Neuronal stem cell (in vitro differentiated cells): ENCODE measurements at regions not wholly inside any gene's neighbourhood (a gene's known extent, or its start where the extent isn't known, plus 50 kb on each side); places are given as distances from the start of the nearest gene placed in this dataset.

Experiments used
- DNase-seq: peaks from one replicate; pipeline ENCODE4 v3.0.0-alpha.2; 2013; ENCODE audit warnings: low spot score
- H2AFZ ChIP-seq: one replicate; pipeline ENCODE4 v1.6.1; 2013; ENCODE audit warnings: mild to moderate bottlenecking, low read length, inconsistent platforms
- H2AK5ac ChIP-seq: 2 replicates; pipeline ENCODE4 v1.6.1; 2013; ENCODE audit warnings: low read depth, mild to moderate bottlenecking, inconsistent platforms, low read length, moderate library complexity, mixed read lengths
- H2BK120ac ChIP-seq: 2 replicates; pipeline ENCODE4 v1.6.1; 2013; ENCODE audit warnings: low read depth, mild to moderate bottlenecking, inconsistent platforms, low read length, moderate library complexity, mixed read lengths
- H2BK12ac ChIP-seq: one replicate; pipeline ENCODE4 v1.6.1; 2013; ENCODE audit warnings: low read length, inconsistent platforms
- H2BK15ac ChIP-seq: 2 replicates; pipeline ENCODE4 v1.6.1; 2013; ENCODE audit warnings: mild to moderate bottlenecking, low read length, inconsistent platforms, mixed read lengths
- H2BK5ac ChIP-seq: one replicate; pipeline ENCODE4 v1.6.1; 2013; ENCODE audit warnings: inconsistent platforms, mild to moderate bottlenecking, low read length, moderate library complexity
- H3K14ac ChIP-seq: one replicate; pipeline ENCODE4 v1.6.1; 2013; ENCODE audit warnings: low read length, inconsistent platforms
- H3K18ac ChIP-seq: 2 replicates; pipeline ENCODE4 v1.6.1; 2013; ENCODE audit warnings: low read length, inconsistent platforms
- H3K23ac ChIP-seq: 2 replicates; pipeline ENCODE4 v1.6.1; 2013; ENCODE audit warnings: low read depth, mild to moderate bottlenecking, mixed read lengths, low read length, inconsistent platforms; ENCODE audit not compliant: poor library complexity
- H3K27ac ChIP-seq: replicated peaks from 3 replicates; pipeline ENCODE4 v1.5.1; 2013; ENCODE audit warnings: low read length, inconsistent platforms
- H3K27me3 ChIP-seq, 3 experiments: 2 replicates each; pipeline ENCODE4 v1.6.1; 2013; ENCODE audit warnings: low read length in 3 of 3, mild to moderate bottlenecking in 2 of 3, inconsistent platforms in 1 of 3, low read depth in 1 of 3, mixed read lengths in 1 of 3, moderate library complexity in 1 of 3; ENCODE audit not compliant: control insufficient read depth in 3 of 3, insufficient read depth in 3 of 3
- H3K36me3 ChIP-seq, 2 donors: replicated peaks in 1 of 2; 2 replicates each; pipeline ENCODE4 v1.6.1; 2013; ENCODE audit warnings: low read length in 2 of 2; ENCODE audit not compliant: control insufficient read depth in 2 of 2, insufficient read depth in 2 of 2
- H3K4ac ChIP-seq: 2 replicates; pipeline ENCODE4 v1.6.1; 2013; ENCODE audit warnings: inconsistent platforms, mild to moderate bottlenecking, low read length, moderate library complexity
- H3K4me1 ChIP-seq, 2 donors: 1 replicate in 1 of 2; 2 replicates in 1 of 2; pipeline ENCODE4 v1.6.1; 2013; ENCODE audit warnings: low read length in 2 of 2, low read depth in 1 of 2; ENCODE audit not compliant: control insufficient read depth in 2 of 2, insufficient read depth in 1 of 2
- H3K4me2 ChIP-seq: one replicate; pipeline ENCODE4 v1.6.1; 2013; ENCODE audit warnings: mild to moderate bottlenecking, low read length, inconsistent platforms; ENCODE audit not compliant: insufficient read depth, poor library complexity, severe bottlenecking
- H3K4me3 ChIP-seq, 2 donors: 2 replicates each; pipeline ENCODE4 v1.5.1; 2013; ENCODE audit warnings: low read length in 2 of 2, mild to moderate bottlenecking in 2 of 2, inconsistent platforms in 1 of 2, moderate library complexity in 1 of 2
- H3K79me1 ChIP-seq: one replicate; pipeline ENCODE4 v1.6.1; 2013; ENCODE audit warnings: low read depth, mild to moderate bottlenecking, inconsistent platforms, low read length, moderate library complexity
- H3K9ac ChIP-seq: one replicate; pipeline ENCODE4 v1.6.1; 2013; ENCODE audit warnings: mild to moderate bottlenecking, low read depth, low read length, inconsistent platforms; ENCODE audit not compliant: poor library complexity
- H3K9me3 ChIP-seq, 2 donors: replicated peaks in 1 of 2; 2 replicates each; pipeline versions ENCODE3 to v1.6.1; 2013; ENCODE audit warnings: low read length in 2 of 2, mild to moderate bottlenecking in 2 of 2, inconsistent platforms in 1 of 2, low read depth in 1 of 2, mixed read lengths in 1 of 2, moderate library complexity in 1 of 2; ENCODE audit not compliant: control insufficient read depth in 2 of 2, insufficient read depth in 1 of 2
- H4K8ac ChIP-seq: one replicate; pipeline ENCODE4 v1.6.1; 2013; ENCODE audit warnings: low read depth, mild to moderate bottlenecking, inconsistent platforms, low read length, moderate library complexity
- H4K91ac ChIP-seq: one replicate; pipeline ENCODE4 v1.6.1; 2013; ENCODE audit warnings: low read length, low read depth, mild to moderate bottlenecking, inconsistent platforms; ENCODE audit not compliant: poor library complexity
- WGBS, 2 donors: extraction: QIAGEN DNeasy Blood & Tissue Kit; methylation state at CpG; one replicate each; pipeline ENCODE4 v1.1.7; 2013; ENCODE audit warnings: missing lambda C conversion rate in 2 of 2, mixed read lengths in 1 of 2; ENCODE audit not compliant: insufficient read length in 2 of 2, insufficient replicate concordance in 1 of 2; ENCODE audit errors: extremely low coverage in 2 of 2; 5-methylcytosine and 5-hydroxymethylcytosine counted together

- H3K14ac ChIP-seq = no peak overlapping the region
- no peak overlapping the region for H3K9ac ChIP-seq
- H3K18ac ChIP-seq = peak overlapping the region; percentile 80
- H3K27ac ChIP-seq = no peak overlapping the region
- no CpG with 5 or more reads among the region's 1 CpG for WGBS, 2 donors
- H3K23ac ChIP-seq = no peak overlapping the region
- H3K9me3 ChIP-seq = peaks cover 0 to 2% of the 10 kb centered on the region in 2 donors
- no peak overlapping the region for H2BK12ac ChIP-seq
- no peaks in the 10 kb centered on the region for H3K36me3 ChIP-seq
- DNase-seq = no peak
- H3K4me2 ChIP-seq = no peak overlapping the region
- no peak overlapping the region for H2BK120ac ChIP-seq
- H3K4me1 ChIP-seq = no peaks in the 10 kb centered on the region
- H2AK5ac ChIP-seq = peak overlapping the region; percentile 83
- no peak overlapping the region for H2BK15ac ChIP-seq
- H3K27me3 ChIP-seq = no peaks in the 10 kb centered on the region
- no peak overlapping the region for H2BK5ac ChIP-seq
- H3K4ac ChIP-seq = no peak overlapping the region
- H3K4me3 ChIP-seq = no peak overlapping the region
- no peak overlapping the region for H2AFZ ChIP-seq
- H4K91ac ChIP-seq = no peak overlapping the region
- H4K8ac ChIP-seq = no peak overlapping the region
- no peaks in the 10 kb centered on the region for H3K79me1 ChIP-seq
These were observed 218.4 kb downstream of the ADAMTS15 start for GRCh38 chr11:130666781-130667251.

DNA sequence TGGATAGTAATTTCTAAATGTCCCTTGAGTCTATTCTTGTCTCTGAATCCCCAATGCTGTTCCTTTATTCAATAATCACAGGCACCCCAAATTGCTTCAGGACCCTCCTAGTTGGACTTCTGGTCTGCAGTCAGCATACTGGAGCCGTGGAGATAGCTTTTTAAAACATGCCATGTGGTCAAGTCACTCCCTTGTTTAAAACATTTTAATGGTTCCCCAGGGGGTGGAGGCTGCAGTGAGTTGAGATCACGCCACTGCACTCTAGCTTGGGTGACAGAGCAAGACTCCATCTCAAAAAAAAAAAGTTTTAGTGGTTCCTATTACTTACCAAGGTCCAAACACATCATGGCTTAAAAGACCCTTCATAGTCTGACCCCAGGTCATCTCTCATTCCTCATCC is 220.3 kb downstream of the ADAMTS15 start:
- no peak for DNase-seq
- H2BK120ac ChIP-seq = no peak overlapping the region

DNA sequence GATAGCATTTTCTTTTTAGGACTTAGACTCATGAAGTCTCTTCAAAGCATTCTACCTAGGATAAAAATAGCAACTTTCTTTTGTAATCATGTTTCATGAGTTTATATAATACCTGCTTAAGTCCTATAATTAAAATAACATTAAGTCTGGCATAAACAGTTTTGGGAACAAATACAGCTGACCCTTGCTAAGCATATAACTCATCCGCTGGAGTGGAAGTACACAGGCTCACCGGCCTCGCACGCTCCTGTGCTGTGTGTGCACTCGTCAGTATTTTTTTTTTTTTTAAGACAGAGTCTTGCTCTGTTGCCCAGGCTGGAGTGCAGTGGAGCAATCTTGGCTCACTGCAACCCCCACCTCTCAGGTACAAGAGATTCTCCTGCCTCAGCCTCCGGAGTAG is 221.8 kb downstream of the ADAMTS15 start:
- Histone ChIP-seq H4K8ac (no peak overlapping the region), H2BK120ac (no peak overlapping the region), H2AFZ (no peak overlapping the region), H3K4me2 (no peak overlapping the region), H3K27ac (no peak overlapping the region), H3K4me3 (no peak overlapping the region), H3K79me1 (no peaks in the 10 kb centered on the region), H3K18ac (no peak overlapping the region), H3K23ac (no peak overlapping the region), H2AK5ac (no peak overlapping the region), H3K4ac (no peak overlapping the region), H3K9me3 (no peaks in the 10 kb centered on the region), H2BK5ac (no peak overlapping the region), H2BK12ac (no peak overlapping the region), H2BK15ac (no peak overlapping the region), H3K14ac (no peak overlapping the region), H3K27me3 (no peaks in the 10 kb centered on the region), H3K9ac (no peak overlapping the region), H4K91ac (no peak overlapping the region), H3K36me3 (no peaks in the 10 kb centered on the region), H3K4me1 (peaks cover 9% of the 10 kb centered on the region in 2 donors)
- no CpG with 5 or more reads among the region's 6 CpGs for WGBS, 2 donors
- no peak for DNase-seq

More for the DNA sequence above, 220.3 kb downstream of the ADAMTS15 start:
- Histone ChIP-seq H3K9ac (no peak overlapping the region), H3K23ac (no peak overlapping the region), H3K36me3 (no peaks in the 10 kb centered on the region), H4K91ac (no peak overlapping the region), H2BK5ac (no peak overlapping the region), H3K18ac (no peak overlapping the region), H3K4me1 (peaks cover 7 to 8% of the 10 kb centered on the region in 2 donors), H2AK5ac (no peak overlapping the region), H3K9me3 (no peaks in the 10 kb centered on the region), H4K8ac (no peak overlapping the region), H3K27ac (no peak overlapping the region), H3K27me3 (no peaks in the 10 kb centered on the region), H3K79me1 (no peaks in the 10 kb centered on the region), H3K14ac (no peak overlapping the region), H2BK15ac (no peak overlapping the region), H2BK12ac (no peak overlapping the region), H3K4me3 (no peak overlapping the region), H3K4ac (no peak overlapping the region), H2AFZ (no peak overlapping the region), H3K4me2 (no peak overlapping the region)
- no CpG with 5 or more reads among the region's 2 CpGs for WGBS, 2 donors

GRCh38 chr11:130671801-130672700 is 223.6 kb downstream of the ADAMTS15 start:
- Histone ChIP-seq H2BK12ac (no peak overlapping the region), H4K8ac (no peak overlapping the region), H2BK120ac (no peak overlapping the region), H4K91ac (no peak overlapping the region), H3K9ac (no peak overlapping the region), H2AK5ac (no peak overlapping the region), H3K4me3 (no peak overlapping the region), H3K14ac (no peak overlapping the region), H3K4ac (no peak overlapping the region), H2AFZ (peak overlapping the region; percentile 41), H2BK15ac (no peak overlapping the region), H3K18ac (peak overlapping the region; percentile 58), H3K23ac (no peak overlapping the region), H3K27me3 (no peaks in the 10 kb centered on the region), H3K4me1 (peaks cover 9 to 16% of the 10 kb centered on the region in 2 donors), H3K27ac (no peak overlapping the region), H3K9me3 (no peaks in the 10 kb centered on the region), H3K36me3 (no peaks in the 10 kb centered on the region), H3K4me2 (no peak overlapping the region), H2BK5ac (no peak overlapping the region), H3K79me1 (no peaks in the 10 kb centered on the region)
- DNase-seq = peak; percentile 23
- WGBS, 2 donors = no CpG with 5 or more reads among the region's 14 CpGs
